Adipocyte (in vitro differentiated cells): ENCODE measurements at regions not wholly inside any gene's neighbourhood (a gene's known extent, or its start where the extent isn't known, plus 50 kb on each side); places are given as distances from the start of the nearest gene placed in this dataset.
A peak's percentile ranks its signal among the peaks of the same experiment; 100 is the strongest.

ENCODE experiments used
- DNase-seq: peaks from one replicate; pipeline ENCODE4 v3.0.0-alpha.2; 2015; ENCODE audit warnings: low read depth
- H3K27me3 ChIP-seq: replicated peaks from 2 replicates; pipeline ENCODE4 v1.7.0; 2013; ENCODE audit warnings: mild to moderate bottlenecking, low read length, moderate library complexity; ENCODE audit not compliant: control insufficient read depth, insufficient read depth
- H3K36me3 ChIP-seq: 2 replicates; pipeline ENCODE4 v1.7.0; 2013; ENCODE audit warnings: low read length, mild to moderate bottlenecking, moderate library complexity; ENCODE audit not compliant: control insufficient read depth, insufficient read depth, severe bottlenecking
- H3K4me1 ChIP-seq: 2 replicates; pipeline ENCODE4 v1.7.0; 2013; ENCODE audit warnings: mild to moderate bottlenecking, low read length, moderate library complexity; ENCODE audit not compliant: control insufficient read depth, insufficient read depth
- H3K4me3 ChIP-seq: 2 replicates; pipeline ENCODE4 v1.7.0; 2013; ENCODE audit warnings: mild to moderate bottlenecking, low read length, moderate library complexity
- H3K9ac ChIP-seq: 2 replicates; pipeline ENCODE4 v1.7.0; 2013; ENCODE audit warnings: mild to moderate bottlenecking, low read length, moderate library complexity
- H3K9me3 ChIP-seq: 2 replicates; pipeline ENCODE4 v1.7.0; 2013; ENCODE audit warnings: mild to moderate bottlenecking, low read length, moderate library complexity; ENCODE audit not compliant: control insufficient read depth

DNA sequence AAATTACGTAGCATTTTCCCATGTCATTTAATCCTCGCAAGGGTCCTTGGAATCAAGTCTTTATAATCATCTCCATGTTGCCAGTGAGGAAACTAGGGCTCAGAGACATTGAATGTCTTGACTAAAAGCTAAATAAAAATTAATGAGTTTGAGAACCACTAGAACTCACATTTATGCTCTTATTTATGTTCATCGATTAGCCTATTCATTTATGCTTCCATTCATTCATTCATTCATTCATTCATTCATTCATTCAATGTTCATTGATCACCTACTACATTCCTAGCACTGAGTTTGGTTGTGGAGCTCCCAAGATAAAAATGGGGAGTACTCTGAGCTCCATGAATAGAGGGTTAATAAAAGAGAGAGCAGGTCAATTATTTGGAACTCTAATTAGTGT, 59.7 kb downstream of the KCNA1 start:
- DNase-seq: no peak
- Histone ChIP-seq H3K36me3 (no peaks in the 10 kb centered on the region), H3K27me3 (peaks cover 18% of the 10 kb centered on the region), H3K4me1 (peaks cover 6% of the 10 kb centered on the region), H3K4me3 (no peak overlapping the region), H3K9me3 (no peaks in the 10 kb centered on the region), H3K9ac (no peak overlapping the region)

DNA sequence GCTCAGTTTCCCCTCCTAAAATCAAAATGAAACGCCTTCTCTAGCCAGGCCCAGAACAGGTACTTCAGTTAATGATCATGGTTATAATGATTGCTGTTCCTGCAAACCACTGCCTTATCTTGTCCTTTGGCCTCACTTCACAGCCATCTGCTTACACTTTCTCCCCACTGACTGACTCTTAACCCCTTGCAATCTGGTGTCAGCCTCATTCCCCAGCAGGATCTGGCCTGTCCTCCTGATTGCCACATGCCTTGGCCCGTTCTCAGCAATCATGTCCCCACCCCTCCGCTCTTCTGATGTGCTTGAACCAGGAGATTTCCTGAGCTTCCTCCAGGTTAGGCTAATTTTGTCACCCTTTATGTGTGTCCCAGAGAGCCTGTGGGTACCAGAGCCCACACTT, 64.5 kb downstream of the KCNA1 start:
- Histone ChIP-seq H3K4me3 (no peak overlapping the region), H3K9me3 (no peaks in the 10 kb centered on the region), H3K4me1 (peaks cover 26% of the 10 kb centered on the region), H3K9ac (no peak overlapping the region), H3K27me3 (no peaks in the 10 kb centered on the region), H3K36me3 (no peaks in the 10 kb centered on the region)
- no peak for DNase-seq

DNA sequence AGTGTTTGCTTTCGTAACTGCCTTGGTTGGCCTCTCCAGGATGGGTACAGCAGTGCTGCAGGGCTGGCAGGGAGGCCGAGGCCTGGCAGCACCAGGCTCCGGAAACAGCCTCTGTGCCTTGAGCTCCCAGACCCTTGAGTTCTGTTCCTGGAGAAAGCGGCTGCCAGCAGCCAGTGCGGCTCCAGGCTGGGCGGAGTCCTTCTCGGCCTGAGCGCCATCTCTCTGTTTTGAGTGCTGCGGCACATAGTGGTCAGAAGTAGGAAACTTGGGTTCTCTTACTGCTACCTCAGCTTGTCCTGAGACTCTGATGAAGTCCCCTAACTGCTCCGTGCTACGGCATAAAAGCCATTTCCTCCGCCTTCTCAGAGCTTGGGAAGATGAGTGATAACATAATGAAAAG, 65.9 kb downstream of the KCNA1 start:
- H3K36me3 ChIP-seq: no peaks in the 10 kb centered on the region
- no peak overlapping the region for H3K4me3 ChIP-seq
- H3K9me3 ChIP-seq: no peaks in the 10 kb centered on the region
- H3K9ac ChIP-seq: no peak overlapping the region
- H3K27me3 ChIP-seq: no peaks in the 10 kb centered on the region
- peaks cover 31% of the 10 kb centered on the region for H3K4me1 ChIP-seq
- no peak for DNase-seq

DNA sequence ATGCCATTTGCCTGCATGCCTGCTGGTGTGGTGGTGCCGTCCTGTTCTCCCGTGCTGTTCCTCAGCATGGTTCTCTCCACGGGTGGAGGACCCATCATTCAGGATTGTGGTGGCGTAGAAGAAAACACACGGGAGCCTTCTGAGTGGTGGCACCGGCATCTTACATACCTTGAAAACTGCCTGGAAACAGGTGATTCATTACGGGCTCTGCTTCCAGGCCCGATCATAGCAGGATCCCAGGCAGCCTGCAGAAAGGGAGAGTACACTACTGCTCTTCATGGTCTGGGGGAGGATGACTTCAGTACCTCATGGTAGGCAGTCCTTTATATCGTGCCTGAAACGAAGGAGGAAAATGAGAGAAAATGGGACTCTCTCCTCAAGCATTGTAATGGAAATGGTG, 66.6 kb upstream of the KCNA5 start:
- H3K9me3 ChIP-seq: no peaks in the 10 kb centered on the region
- no peak overlapping the region for H3K4me3 ChIP-seq
- H3K4me1 ChIP-seq: peaks cover 31% of the 10 kb centered on the region
- no peak for DNase-seq
- no peak overlapping the region for H3K9ac ChIP-seq
- H3K27me3 ChIP-seq: no peaks in the 10 kb centered on the region
- H3K36me3 ChIP-seq: no peaks in the 10 kb centered on the region

GRCh38 chr12:4978737-4979136, 64.9 kb upstream of the KCNA5 start:
- Histone ChIP-seq H3K9ac (no peak overlapping the region), H3K27me3 (no peaks in the 10 kb centered on the region), H3K9me3 (no peaks in the 10 kb centered on the region), H3K4me3 (peak overlapping the region; percentile 19), H3K4me1 (peaks cover 31% of the 10 kb centered on the region), H3K36me3 (no peaks in the 10 kb centered on the region)
- DNase-seq: peak; percentile 18

DNA sequence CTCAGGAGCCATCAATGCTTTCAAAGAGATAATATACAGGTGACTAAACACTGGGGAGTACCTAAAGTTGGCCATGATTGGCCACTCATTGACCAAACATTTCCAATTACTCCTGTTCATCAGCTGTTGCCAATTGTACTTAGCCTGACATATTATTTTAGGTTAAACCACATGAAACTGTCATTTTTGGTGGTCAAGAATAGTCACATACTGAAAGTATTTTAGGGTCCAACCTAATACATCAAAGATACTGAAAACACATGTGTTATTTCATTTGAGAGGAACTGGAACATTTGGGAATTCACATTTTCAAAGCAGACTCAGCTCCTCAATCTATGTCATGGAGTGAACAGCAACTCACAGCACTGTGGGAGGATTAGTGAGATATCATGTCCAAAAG, 63.9 kb upstream of the KCNA5 start:
- no peak overlapping the region for H3K4me3 ChIP-seq

GRCh38 chr12:4984344-4984743, 59.3 kb upstream of the KCNA5 start:
- no peak for DNase-seq

More for the DNA sequence above, 63.9 kb upstream of the KCNA5 start:
- no peaks in the 10 kb centered on the region for H3K9me3 ChIP-seq
- peaks cover 23% of the 10 kb centered on the region for H3K4me1 ChIP-seq
- no peak overlapping the region for H3K9ac ChIP-seq
- no peaks in the 10 kb centered on the region for H3K27me3 ChIP-seq
- H3K36me3 ChIP-seq: no peaks in the 10 kb centered on the region
- DNase-seq: no peak

DNA sequence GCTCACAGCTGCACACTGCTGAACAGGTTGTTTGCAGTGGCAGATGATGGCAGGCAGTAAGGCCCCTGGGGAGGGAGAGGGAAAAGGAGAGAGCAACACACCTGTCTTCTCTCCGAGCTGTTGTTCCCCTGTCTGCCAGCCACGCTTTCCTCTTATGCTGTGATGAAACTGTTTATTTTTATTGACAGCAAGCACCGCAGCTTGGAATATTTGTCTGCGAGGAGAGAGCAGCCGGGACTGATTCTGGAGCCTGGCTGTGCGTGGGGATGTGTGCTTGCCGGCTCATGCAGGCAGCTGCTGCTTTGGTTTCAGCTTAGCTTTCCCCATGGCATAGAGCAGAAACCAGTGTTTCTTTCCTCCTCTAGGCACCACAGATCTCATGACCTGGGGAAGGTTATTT, 58.7 kb upstream of the KCNA5 start:
- H3K4me3 ChIP-seq: no peak overlapping the region
- H3K9me3 ChIP-seq: no peaks in the 10 kb centered on the region
- H3K4me1 ChIP-seq: peaks cover 13% of the 10 kb centered on the region
- H3K36me3 ChIP-seq: no peaks in the 10 kb centered on the region
- H3K27me3 ChIP-seq: peaks cover 5% of the 10 kb centered on the region
- DNase-seq: no peak
- H3K9ac ChIP-seq: no peak overlapping the region

More at GRCh38 chr12:4984344-4984743, 59.3 kb upstream of the KCNA5 start:
- no peak overlapping the region for H3K4me3 ChIP-seq
- peaks cover 17% of the 10 kb centered on the region for H3K4me1 ChIP-seq
- peaks cover 5% of the 10 kb centered on the region for H3K27me3 ChIP-seq
- no peaks in the 10 kb centered on the region for H3K36me3 ChIP-seq
- no peaks in the 10 kb centered on the region for H3K9me3 ChIP-seq
- H3K9ac ChIP-seq: no peak overlapping the region

- Histone ChIP-seq H3K4me1 (peaks cover 14% of the 10 kb centered on the region), H3K27me3 (peaks cover 5% of the 10 kb centered on the region), H3K9me3 (no peaks in the 10 kb centered on the region), H3K4me3 (no peak overlapping the region), H3K36me3 (no peaks in the 10 kb centered on the region), H3K9ac (no peak overlapping the region)
- no peak for DNase-seq
These were observed 57.9 kb upstream of the KCNA5 start for GRCh38 chr12:4985820-4986219.

DNA sequence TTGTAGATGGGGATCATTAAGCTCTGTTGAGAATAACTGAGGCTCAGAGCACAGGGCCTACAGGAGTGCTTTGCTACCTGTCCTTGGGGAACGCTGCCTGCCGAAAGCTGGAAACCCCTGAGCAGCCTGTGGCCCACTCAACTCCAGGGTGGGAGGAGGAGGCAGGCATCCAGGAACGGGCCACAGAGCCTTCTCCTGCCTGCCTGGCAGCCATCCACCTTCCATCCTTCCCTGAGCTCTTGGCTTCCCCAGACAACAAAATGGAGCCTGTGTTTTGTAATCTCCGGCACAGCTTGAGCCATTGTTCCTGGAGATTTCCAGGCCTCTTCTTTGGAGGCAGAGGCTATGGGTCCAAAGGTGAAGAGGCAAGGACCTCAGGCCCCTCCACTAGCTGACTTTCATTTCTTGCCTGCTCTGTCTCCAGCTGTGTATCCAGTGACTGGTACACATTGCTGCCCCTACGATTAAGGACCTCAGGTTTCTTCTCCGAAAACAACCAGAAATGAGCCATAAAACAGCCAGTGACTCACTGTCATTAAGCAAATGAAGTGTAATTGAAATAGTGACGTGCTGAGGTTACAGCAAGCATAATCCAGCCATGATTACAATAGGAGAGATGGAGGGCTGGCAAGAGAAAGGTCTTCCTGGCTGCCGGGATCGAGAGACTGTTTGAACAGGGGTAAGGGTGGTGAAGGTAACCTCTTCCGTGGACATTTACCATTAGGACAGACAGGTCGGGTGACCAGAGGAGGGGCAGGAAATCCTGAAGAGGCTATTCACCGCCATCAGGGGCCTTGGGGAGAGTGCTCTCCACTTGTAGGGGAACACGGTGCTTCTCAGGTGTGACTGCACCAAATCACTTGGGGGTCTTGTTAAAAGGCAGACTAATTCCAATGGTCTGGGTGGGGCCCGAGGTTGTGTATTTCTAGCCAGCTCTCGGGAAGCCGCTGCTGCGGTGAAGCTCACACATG, 56.3 kb upstream of the KCNA5 start:
- Histone ChIP-seq H3K36me3 (no peaks in the 10 kb centered on the region), H3K4me3 (no peak overlapping the region), H3K4me1 (peaks cover 18% of the 10 kb centered on the region), H3K27me3 (peaks cover 5% of the 10 kb centered on the region), H3K9ac (no peak overlapping the region), H3K9me3 (no peaks in the 10 kb centered on the region)
- DNase-seq: no peak

DNA sequence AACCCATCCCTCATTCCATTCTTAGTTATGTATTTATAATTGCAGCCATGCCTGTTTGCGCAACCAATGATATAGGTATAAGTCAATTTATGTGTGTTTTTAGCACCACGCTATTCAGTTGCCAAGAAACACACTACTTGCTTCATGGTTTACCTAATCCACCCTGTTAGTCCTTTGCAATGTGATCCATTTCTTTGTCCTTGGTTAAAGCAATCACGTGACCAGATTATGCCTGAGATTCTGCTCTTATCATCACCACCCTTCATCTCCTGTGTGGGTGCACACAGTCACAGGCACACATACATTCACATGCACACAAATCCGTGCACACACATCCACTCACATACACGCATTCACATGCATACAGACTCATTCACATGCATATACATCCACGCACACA, 52.3 kb upstream of the KCNA5 start:
- no peak for DNase-seq
- Histone ChIP-seq H3K9ac (no peak overlapping the region), H3K4me1 (peaks cover 18% of the 10 kb centered on the region), H3K27me3 (no peaks in the 10 kb centered on the region), H3K36me3 (no peaks in the 10 kb centered on the region), H3K9me3 (no peaks in the 10 kb centered on the region), H3K4me3 (no peak overlapping the region)
